ENCODE measurements at regions not wholly inside any gene's neighbourhood (a gene's known extent, or its start where the extent isn't known, plus 50 kb on each side); places are given as distances from the start of the nearest gene placed in this dataset.

DNA sequence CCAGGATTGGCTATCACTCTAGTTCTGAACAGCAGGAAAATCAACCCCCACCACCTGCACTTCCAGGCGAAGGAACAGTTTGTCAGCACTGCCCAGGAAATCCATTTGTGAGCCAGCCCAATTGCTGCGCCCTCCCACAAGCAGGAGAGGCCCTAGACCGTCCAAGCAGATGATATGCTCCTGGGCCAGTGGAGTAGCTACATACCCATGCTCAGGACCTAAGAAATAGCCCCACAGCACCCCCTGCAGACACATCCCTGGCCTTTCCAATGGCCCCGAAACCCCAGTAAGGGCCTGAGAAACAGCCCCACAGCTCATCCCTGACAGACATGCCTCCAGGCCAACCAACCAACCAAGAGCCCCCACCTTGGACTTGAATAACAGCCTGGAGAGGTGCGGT is 111.5 kb upstream of the ZC3H11B start:
- no peak for TF ChIP-seq POLR2AphosphoS5 (IDR thresholded peaks at IDR 0.05; ENCODE audit: borderline replicate concordance, low read depth, low read length)
- no peak for TF ChIP-seq EZH2 (IDR thresholded peaks at IDR 0.05)
